Endothelial cell of umbilical vein (primary cell): ENCODE measurements at regions not wholly inside any gene's neighbourhood (a gene's known extent, or its start where the extent isn't known, plus 50 kb on each side); places are given as distances from the start of the nearest gene placed in this dataset.

ENCODE experiments used
- BruUV-seq: library from RNA; stranded (reverse); fragments of 400-500 nt; replicated peaks from 2 replicates; lab custom pipeline; 2021; lab: Mats Ljungman, UMichigan
- CTCF ChIA-PET: fragments of 300-600, 350-600 bp; sonication (Branson Sonifier 250); formaldehyde crosslinking; loops from one replicate; lab custom pipeline; 2021; ENCODE audit warnings: antibody characterized with exemption, inconsistent platforms; lab: Charles Lee
- POLR2A ChIA-PET: fragments of 300-600, 350-600 bp; sonication (Branson Sonifier 250); formaldehyde crosslinking; loops from one replicate; lab custom pipeline; 2021; ENCODE audit warnings: antibody characterized with exemption, inconsistent platforms; lab: Charles Lee
- DNase-seq: peaks from one replicate; pipeline ENCODE4 v3.0.0-alpha.2; 2011; ENCODE audit warnings: low read depth, low spot score
- FAIRE-seq: peaks from 2 replicates; lab custom pipeline; 2011; peaks lifted over from hg19 to GRCh38; lab: Jason Lieb, UNC
- H2AFZ ChIP-seq: 2 replicates; pipeline ENCODE4 v1.6.0; 2012; ENCODE audit warnings: low read depth, low read length, control low read depth, inconsistent platforms
- H3K27ac ChIP-seq: 2 replicates; pipeline ENCODE4 v1.5.1; 2011; ENCODE audit warnings: low read depth, mild to moderate bottlenecking, control low read depth, low read length, moderate library complexity; ENCODE audit not compliant: insufficient read depth
- H3K27me3 ChIP-seq, 2 experiments: 2 replicates each; pipeline versions ENCODE4 v1.6.0 to v1.6.1; 2011; ENCODE audit warnings: low read length in 2 of 2, mixed read lengths in 1 of 2; ENCODE audit not compliant: control insufficient read depth in 2 of 2, insufficient read depth in 2 of 2
- H3K36me3 ChIP-seq, 2 experiments: 2 replicates in 1 of 2; 3 replicates in 1 of 2; pipeline ENCODE4 v1.5.1; 2011; ENCODE audit warnings: low read length in 2 of 2, mild to moderate bottlenecking in 1 of 2, moderate library complexity in 1 of 2; ENCODE audit not compliant: control insufficient read depth in 2 of 2, insufficient read depth in 2 of 2; ENCODE audit errors: extremely low read depth in 1 of 2
- H3K4me1 ChIP-seq: 3 replicates; pipeline ENCODE4 v1.5.1; 2011; ENCODE audit warnings: mild to moderate bottlenecking, low read length; ENCODE audit not compliant: control insufficient read depth, insufficient read depth; ENCODE audit errors: extremely low read depth
- H3K4me2 ChIP-seq: 2 replicates; pipeline ENCODE4 v1.6.1; 2011; ENCODE audit warnings: low read length, control low read depth, mixed read lengths; ENCODE audit not compliant: insufficient read depth
- H3K4me3 ChIP-seq, 3 experiments: fragments of 200-600 bp in 1 of 3; sonication (generic), shearing (Covaris generic) in 1 of 3; replicated peaks in 1 of 3; 2 replicates each; pipeline ENCODE4 v1.5.1; 2011 to 2016; ENCODE audit warnings: control low read depth in 3 of 3, low read length in 3 of 3, mild to moderate bottlenecking in 2 of 3, inconsistent platforms in 1 of 3, low read depth in 1 of 3, moderate library complexity in 1 of 3; ENCODE audit not compliant: insufficient read depth in 1 of 3
- H3K79me2 ChIP-seq: 2 replicates; pipeline ENCODE4 v1.6.0; 2012; ENCODE audit warnings: low read length, inconsistent platforms; ENCODE audit not compliant: control insufficient read depth, insufficient read depth
- H3K9ac ChIP-seq: replicated peaks from 2 replicates; pipeline ENCODE3; 2011; ENCODE audit warnings: low read length, control low read depth; ENCODE audit not compliant: insufficient read depth; ENCODE audit errors: extremely low read depth
- H3K9me1 ChIP-seq: replicated peaks from 3 replicates; pipeline ENCODE4 v1.6.0; 2011; ENCODE audit warnings: mild to moderate bottlenecking, low read length; ENCODE audit not compliant: control insufficient read depth, insufficient read depth; ENCODE audit errors: extremely low read depth
- H3K9me3 ChIP-seq: replicated peaks from 2 replicates; pipeline ENCODE4 v1.5.1; 2012; ENCODE audit warnings: low read length, inconsistent platforms; ENCODE audit not compliant: control insufficient read depth, insufficient read depth
- H4K20me1 ChIP-seq: replicated peaks from 2 replicates; pipeline ENCODE3; 2011; ENCODE audit warnings: mild to moderate bottlenecking, low read length; ENCODE audit not compliant: control insufficient read depth, insufficient read depth; ENCODE audit errors: extremely low read depth
- EZH2 ChIP-seq: IDR thresholded peaks from 2 replicates; pipeline ENCODE4 v1.6.1; 2012; ENCODE audit warnings: borderline replicate concordance, low read depth, mild to moderate bottlenecking, moderate library complexity, low read length, inconsistent platforms; ENCODE audit not compliant: severe bottlenecking
- FOS ChIP-seq: IDR thresholded peaks from 2 replicates; pipeline ENCODE4 v1.6.1; 2011; ENCODE audit warnings: mild to moderate bottlenecking, low read length, moderate library complexity, borderline replicate concordance; ENCODE audit not compliant: insufficient read depth
- GATA2 ChIP-seq: IDR thresholded peaks from 2 replicates; pipeline ENCODE4 v1.7.0; 2011; ENCODE audit warnings: low read depth, mild to moderate bottlenecking, moderate library complexity, mixed read lengths, low read length; ENCODE audit not compliant: insufficient read length, insufficient read depth
- JUN ChIP-seq: IDR thresholded peaks from 2 replicates; pipeline ENCODE4 v1.6.1; 2011; ENCODE audit warnings: borderline replicate concordance, low read depth; ENCODE audit not compliant: insufficient read length, insufficient read depth
- MYC ChIP-seq: IDR thresholded peaks from one replicate; pipeline ENCODE4 v1.6.1; 2011; ENCODE audit warnings: mild to moderate bottlenecking, low read depth, low read length
- POLR2A ChIP-seq: IDR thresholded peaks from 2 replicates; pipeline ENCODE4 v1.6.1; 2012; ENCODE audit warnings: low read depth, mild to moderate bottlenecking, control low read depth, low read length
- POLR2AphosphoS5 ChIP-seq: IDR thresholded peaks from 2 replicates; pipeline ENCODE4 v1.6.1; 2012; ENCODE audit warnings: low read depth, mild to moderate bottlenecking, control low read depth, low read length, moderate library complexity; ENCODE audit not compliant: insufficient read depth
- dilution Hi-C: fragments of 300-500 bp; cut with MboI; formaldehyde crosslinking; loops from one replicate; pipeline ENCODE4 v1.15.0; 2019; ENCODE audit warnings: low sequenced_read_pairs; ENCODE audit not compliant: extremely low pct_ligation_motif_present
- intact Hi-C: fragments of 100-400 bp; cut with micrococcal nuclease; formaldehyde crosslinking; loops from one replicate; pipeline ENCODE4 v1.10.0; 2022
- TF ChIP-seq, protein P1 (sequence below): IDR thresholded peaks from 2 replicates; pipeline ENCODE4 v1.6.1; 2011; ENCODE audit not compliant: insufficient read depth, insufficient read length
- TF ChIP-seq, protein P2 (sequence below), 2 donors: IDR thresholded peaks; 1 replicate in 1 of 2; 2 replicates in 1 of 2; pipeline ENCODE4 v1.5.1; 2011; ENCODE audit warnings: low read length in 2 of 2, mild to moderate bottlenecking in 2 of 2, moderate library complexity in 2 of 2, control low read depth in 1 of 2, inconsistent platforms in 1 of 2, low read depth in 1 of 2; ENCODE audit not compliant: insufficient read depth in 1 of 2; ENCODE audit errors: extremely low read depth in 1 of 2

DNA sequence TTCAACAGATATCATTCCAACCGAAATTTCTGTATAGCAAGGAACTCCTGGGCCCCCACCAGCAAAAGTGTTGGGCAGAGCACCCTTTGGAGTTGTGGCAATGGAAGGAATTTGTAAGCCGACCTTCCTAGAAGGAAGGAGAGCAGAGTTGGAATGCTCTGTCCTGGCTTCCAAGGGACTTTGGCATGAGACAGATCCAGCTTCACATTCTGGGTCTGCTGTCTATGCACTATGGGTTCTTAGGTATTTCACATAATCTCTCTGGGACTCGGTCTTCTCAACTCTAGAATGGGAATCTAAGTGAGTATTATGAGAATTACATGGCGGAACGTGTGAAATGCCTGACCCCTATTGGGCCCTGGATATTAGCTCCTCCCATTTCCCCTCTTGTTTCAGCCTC is 63.2 kb upstream of the MARCHF10 start:
- no peak for DNase-seq
- no TSS peak for BruUV-seq
- POLR2A ChIA-PET: interaction anchor here (0.5 kb wide), 1 partner anchor 89 kb away, joined by 5 read pairs; no protein-coding TSS in a partner anchor
- Histone ChIP-seq H3K4me3 (no peak overlapping the region), H2AFZ (no peak overlapping the region), H3K27me3 (peaks cover 0 to 12% of the 10 kb centered on the region in 2 experiments), H3K9ac (no peak overlapping the region), H3K4me1 (peaks cover 5% of the 10 kb centered on the region), H3K79me2 (no peaks in the 10 kb centered on the region), H4K20me1 (no peaks in the 10 kb centered on the region), H3K9me1 (no peaks in the 10 kb centered on the region), H3K4me2 (no peak overlapping the region), H3K9me3 (no peaks in the 10 kb centered on the region), H3K36me3 (no peaks in the 10 kb centered on the region), H3K27ac (no peak overlapping the region)
- TF ChIP-seq FOS (no peak), MYC (no peak), EZH2 (no peak), GATA2 (no peak), JUN (no peak), POLR2AphosphoS5 (no peak), POLR2A (no peak)
- TF ChIP-seq, protein P1, sequence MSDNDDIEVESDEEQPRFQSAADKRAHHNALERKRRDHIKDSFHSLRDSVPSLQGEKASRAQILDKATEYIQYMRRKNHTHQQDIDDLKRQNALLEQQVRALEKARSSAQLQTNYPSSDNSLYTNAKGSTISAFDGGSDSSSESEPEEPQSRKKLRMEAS: no peak
- TF ChIP-seq, protein P2, sequence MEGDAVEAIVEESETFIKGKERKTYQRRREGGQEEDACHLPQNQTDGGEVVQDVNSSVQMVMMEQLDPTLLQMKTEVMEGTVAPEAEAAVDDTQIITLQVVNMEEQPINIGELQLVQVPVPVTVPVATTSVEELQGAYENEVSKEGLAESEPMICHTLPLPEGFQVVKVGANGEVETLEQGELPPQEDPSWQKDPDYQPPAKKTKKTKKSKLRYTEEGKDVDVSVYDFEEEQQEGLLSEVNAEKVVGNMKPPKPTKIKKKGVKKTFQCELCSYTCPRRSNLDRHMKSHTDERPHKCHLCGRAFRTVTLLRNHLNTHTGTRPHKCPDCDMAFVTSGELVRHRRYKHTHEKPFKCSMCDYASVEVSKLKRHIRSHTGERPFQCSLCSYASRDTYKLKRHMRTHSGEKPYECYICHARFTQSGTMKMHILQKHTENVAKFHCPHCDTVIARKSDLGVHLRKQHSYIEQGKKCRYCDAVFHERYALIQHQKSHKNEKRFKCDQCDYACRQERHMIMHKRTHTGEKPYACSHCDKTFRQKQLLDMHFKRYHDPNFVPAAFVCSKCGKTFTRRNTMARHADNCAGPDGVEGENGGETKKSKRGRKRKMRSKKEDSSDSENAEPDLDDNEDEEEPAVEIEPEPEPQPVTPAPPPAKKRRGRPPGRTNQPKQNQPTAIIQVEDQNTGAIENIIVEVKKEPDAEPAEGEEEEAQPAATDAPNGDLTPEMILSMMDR (IDR thresholded peaks at IDR 0.05; ENCODE audit: extremely low read depth in 1 of 2, insufficient read depth in 1 of 2, low read depth in 1 of 2, low read length in 2 of 2): no peak
- intact Hi-C loops: no loop called here
- dilution Hi-C loops: no loop called here
- FAIRE-seq: no peak
- CTCF ChIA-PET: no interaction called here
